Right ventricle myocardium superior (tissue), 1 donor: ENCODE measurements at regions not wholly inside any gene's neighbourhood (a gene's known extent, or its start where the extent isn't known, plus 50 kb on each side); places are given as distances from the start of the nearest gene placed in this dataset.
"Not testable (repeated sequence)": the region's sequence is repeated elsewhere in the genome, so short reads cannot be mapped to it uniquely, and the experiment has no call there.

Experiments
- ATAC-seq: fragments of 200-7000 bp; cut with Tn5 transposase; one replicate; pipeline ENCODE4 v1.9.1; 2020; ENCODE audit warnings: mild to moderate bottlenecking; ENCODE audit not compliant: poor library complexity
- DNase-seq: peaks from one replicate; pipeline ENCODE4 v3.0.0-alpha.2; 2020
- intact Hi-C: fragments of 100-400 bp; cut with DNase I; formaldehyde crosslinking; loops from one replicate; pipeline ENCODE4 v1.11.2; 2022
- donor health status: DM: no; HTN: yes; CAD: no; lungs with severe emphysema.

DNA sequence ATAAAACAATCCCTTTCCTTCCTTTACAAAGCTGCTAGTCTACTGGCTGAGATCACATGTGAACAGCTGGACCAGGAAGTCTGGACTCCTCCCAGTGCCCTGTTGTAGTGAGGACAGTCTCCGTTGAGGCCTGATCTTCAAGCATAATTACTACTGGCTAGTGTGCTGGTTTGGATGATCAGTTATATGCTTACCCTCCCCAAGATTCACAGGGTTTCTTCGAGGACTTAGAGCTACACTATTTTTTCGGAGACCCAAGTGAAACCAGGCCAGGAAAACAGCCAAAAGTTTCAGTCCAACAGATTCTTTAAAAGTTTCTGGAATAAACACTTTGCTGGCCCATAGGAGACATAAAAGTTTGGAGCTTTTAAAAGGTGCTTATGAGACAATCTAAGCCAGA, 194.9 kb upstream of the CDH11 start:
- intact Hi-C loops, result no loop called here
- ATAC-seq (no peak), DNase-seq (no peak)

DNA sequence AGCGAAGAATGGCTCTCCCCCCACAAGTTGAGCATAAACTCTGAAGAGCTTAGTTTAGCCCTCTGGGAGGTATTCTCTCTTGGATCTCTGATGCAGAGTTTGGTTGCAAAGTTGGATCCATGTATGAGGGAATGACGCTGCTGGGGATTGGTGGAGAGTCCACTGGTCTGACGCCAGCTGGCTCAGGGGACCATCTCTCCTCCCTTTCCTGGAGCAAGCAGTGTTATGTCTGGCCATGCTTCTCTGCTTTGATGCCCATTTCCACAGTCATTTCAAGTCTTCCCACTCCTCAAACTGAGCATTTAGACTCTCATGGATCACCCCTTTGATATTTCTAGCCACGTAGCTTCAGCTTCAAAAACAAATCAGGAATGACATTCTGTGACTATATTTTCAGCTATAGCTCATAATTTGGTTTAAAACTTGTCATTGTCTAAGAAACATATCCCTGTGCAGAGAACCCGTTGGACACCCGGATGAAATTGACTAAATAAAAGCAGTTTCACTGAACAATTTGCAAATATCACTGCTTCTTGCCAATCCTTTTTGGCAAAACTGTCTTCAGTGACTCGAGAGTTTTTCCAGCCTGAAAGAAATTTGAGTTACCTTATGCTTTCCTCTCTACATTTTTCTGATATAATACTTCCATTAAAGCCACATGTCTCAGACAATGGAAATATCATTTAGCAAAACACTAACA, 193.4 kb upstream of the CDH11 start:
- peak; percentile 86 for DNase-seq

DNA sequence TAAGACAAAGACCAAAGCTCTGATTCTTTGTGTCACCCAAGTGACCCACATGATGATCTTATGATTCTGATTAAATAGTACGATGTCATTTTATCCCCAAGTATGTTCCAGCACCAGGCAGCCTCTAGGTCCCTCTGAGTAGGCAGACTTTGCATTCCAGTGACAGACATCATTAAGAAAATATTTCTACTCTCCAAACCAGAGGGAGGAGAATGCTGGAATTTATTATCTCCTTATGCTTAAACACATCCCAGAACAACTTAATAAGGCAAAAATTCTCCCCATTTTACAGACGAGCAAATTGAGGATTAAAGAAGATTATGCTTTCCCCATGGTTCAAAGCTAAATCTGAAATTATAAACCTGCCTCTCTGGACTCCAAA, 192.8 kb upstream of the CDH11 start:
- intact Hi-C loops, result no loop called here
- ATAC-seq, result no peak

More for the DNA sequence above, 193.4 kb upstream of the CDH11 start:
- ATAC-seq, result peak; percentile 90
- intact Hi-C loops, result no loop called here

DNA sequence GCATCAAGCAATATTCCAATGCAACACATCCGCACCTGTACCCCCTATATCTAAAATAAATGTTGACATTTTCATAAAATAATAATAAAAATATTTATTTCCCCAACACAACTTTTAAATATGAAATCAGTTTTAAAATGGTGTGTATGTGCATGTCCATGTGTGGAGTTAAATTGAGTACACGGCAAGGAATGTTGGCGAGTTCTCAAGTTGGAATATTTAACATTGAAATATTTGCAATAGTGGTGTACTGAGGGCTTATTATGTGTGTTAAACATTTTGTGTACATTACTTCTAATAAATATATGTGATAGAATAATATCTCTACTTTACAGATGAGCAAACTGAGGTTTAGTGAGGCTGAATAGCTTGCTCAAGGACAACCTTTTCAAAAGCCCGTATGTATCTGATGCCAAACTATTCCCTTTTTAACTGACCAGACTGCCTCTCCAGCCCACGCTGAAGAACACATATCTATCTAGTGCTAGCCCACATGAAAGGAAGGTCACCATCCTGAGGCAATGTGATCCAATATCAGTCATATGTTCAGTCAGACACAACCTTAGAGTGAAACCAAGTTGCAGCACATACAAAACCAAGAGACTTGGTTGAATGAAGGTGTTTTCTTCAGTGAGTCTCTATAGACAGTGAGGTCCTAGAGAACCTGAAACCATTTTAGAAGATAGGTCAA, 192.2 kb upstream of the CDH11 start:
- DNase-seq, result no peak
- ATAC-seq, result no peak
- intact Hi-C loops, result no loop called here

More for the DNA sequence above, 192.8 kb upstream of the CDH11 start:
- no peak for DNase-seq

DNA sequence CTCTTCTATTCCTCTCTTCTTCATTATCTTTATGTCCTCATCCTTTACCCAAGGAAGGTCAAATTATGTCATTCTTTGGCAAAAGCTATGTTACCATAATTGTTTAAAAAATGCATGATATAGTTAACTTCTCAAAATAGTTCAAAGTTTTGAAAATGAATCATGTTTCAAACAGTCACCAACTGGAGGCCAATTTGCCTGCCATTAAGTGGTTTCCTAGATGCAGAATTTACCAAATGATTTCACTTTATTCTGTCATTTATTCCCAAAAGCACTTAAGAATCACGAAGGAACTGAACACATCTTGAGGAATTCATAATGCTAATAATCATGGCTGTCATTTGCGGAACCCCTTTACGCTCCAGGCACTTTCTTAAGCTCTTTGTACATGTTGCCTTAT, 190.9 kb upstream of the CDH11 start:
- no peak for DNase-seq
- no peak for ATAC-seq
- intact Hi-C loops, result no loop called here

DNA sequence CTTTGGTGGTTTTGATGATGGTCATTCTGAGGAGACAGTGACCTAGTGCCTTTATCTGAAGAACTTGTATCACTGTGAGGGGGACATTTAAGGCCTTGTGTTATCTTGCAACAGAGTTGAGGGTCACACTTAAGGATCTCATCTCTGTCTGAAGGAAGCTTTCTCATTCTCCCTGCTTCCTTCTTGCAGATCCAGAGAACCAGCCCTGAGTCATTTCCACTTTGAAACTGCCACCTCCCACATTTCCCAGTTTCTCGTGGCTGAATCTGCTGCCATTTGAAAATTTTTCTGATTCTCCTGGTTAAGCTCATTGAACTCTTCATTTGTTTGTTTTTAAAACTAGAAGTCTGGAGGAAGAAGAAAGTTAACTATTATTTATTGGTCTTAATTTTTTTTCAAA, 190.2 kb upstream of the CDH11 start:
- intact Hi-C loops, result no loop called here
- DNase-seq, result no peak
- no peak for ATAC-seq

DNA sequence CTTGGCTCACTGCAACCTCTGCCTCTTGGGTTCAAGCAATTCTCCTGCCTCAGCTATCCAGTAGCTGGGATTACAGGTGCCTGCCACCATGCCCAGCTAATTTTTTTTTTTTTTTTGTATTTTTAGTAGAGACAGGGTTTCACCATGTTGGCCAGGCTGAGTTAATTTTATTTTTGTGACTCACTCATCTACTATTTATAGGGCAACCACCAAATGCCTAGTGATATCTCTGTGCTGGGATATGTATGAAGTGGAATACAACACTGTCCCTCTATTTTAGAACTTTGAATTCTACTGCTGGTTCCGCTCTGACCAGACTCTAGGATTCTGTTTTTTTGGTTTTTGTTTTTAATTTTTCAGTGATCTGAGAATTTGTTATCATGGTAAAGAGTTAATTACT, 188.6 kb upstream of the CDH11 start:
- DNase-seq, intact Hi-C loops: not testable (repeated sequence)
- ATAC-seq, result peak; percentile 81

DNA sequence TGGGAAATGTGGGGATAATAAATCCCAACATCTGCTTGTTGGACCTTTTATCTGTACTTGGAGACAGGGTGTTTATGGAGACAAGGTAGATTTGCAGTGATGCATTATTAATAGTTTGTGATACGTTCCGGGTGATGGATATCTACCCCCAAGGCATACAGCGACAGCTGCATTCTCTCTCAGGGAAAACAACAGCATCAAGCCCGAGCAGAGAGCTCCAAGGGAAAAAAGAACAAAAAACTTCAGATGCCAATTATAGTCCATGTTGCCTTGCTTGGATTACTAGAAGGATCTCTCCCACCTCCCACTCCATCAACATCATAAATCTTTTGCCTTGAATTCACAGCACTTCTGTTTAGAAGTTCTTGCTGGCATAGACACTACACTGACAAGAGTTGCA, 187.5 kb upstream of the CDH11 start:
- DNase-seq (no peak), ATAC-seq (no peak)
- intact Hi-C loops, result no loop called here

DNA sequence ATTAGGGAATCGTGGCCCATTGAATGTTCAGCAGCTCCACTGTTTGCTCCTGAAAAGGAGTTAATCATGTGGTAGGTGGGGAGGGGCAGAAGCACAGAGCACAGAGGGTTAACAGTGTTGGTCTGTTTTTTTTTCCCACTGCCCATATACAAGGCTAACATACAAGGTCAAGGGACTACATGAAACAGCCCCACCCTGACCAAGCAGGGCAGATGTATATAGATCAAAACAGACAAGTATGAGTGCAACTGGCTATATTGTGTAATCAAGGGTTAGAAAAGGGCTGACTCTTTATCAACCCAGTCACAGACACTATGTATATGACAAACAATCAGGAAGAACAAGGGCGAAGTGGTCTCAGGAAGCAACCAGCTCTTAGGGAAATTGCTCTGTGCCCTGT, 186.6 kb upstream of the CDH11 start:
- DNase-seq (no peak), ATAC-seq (no peak)
- intact Hi-C loops, result no loop called here

DNA sequence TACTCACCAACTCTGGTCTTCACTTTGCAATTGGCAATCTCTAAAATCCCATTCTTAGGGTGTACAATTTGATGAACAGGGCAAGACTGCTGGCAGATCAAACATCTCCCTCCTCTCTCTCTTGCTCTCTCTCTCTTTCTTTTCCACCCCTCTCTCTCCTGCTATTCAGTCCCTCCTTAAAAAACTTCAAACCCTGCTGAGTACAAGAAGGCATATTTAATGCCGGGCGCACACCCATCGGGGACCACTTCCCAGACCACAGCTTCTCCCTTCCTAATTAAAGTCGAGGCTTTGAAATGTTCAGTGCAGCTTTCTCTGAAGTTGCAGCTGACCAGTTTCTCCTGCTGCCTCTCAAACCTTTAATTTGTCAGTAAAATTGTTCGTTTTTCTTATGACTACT, 185.4 kb upstream of the CDH11 start:
- ATAC-seq (no peak), DNase-seq (no peak)
- intact Hi-C loops, result no loop called here

DNA sequence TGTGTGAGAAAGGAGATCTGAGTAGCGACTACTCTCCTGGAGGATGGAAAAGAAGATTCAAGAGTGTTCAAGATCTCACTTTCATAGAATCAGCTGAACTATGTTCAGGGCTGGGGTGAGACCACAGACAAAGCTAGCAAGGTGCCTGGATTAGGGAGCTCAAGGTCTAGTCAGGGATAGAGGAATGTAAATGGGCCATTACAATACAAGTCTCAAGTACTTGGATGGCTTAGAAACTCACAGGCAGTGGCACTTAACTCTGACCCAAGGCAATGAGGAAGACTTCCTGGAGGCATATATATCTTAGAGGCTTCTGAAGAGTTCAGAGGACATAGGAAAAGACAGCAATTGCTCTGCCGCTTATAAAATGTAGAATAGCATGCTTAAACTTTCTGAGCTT, 184.9 kb upstream of the CDH11 start:
- ATAC-seq (no peak), DNase-seq (no peak)
- intact Hi-C loops, result no loop called here

DNA sequence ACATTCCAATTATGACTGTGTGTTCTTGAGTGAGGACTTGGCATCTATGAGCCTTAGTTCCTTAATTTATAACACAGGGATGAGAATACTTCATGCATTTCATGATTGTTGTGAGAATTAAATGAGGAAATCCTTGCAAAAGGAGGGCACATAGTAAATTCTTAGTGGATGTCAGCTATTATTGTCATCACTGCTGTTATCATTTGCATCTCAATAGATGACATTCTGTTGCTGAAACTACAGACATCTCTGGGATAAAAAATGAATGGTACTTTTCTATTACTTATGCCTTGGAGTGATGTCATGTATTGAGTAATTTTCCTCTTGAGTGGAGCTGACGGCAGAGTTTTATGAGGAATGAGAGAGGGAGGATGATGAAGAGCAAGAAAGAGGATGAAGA, 184.4 kb upstream of the CDH11 start:
- intact Hi-C loops, result no loop called here
- no peak for DNase-seq
- ATAC-seq, result no peak

DNA sequence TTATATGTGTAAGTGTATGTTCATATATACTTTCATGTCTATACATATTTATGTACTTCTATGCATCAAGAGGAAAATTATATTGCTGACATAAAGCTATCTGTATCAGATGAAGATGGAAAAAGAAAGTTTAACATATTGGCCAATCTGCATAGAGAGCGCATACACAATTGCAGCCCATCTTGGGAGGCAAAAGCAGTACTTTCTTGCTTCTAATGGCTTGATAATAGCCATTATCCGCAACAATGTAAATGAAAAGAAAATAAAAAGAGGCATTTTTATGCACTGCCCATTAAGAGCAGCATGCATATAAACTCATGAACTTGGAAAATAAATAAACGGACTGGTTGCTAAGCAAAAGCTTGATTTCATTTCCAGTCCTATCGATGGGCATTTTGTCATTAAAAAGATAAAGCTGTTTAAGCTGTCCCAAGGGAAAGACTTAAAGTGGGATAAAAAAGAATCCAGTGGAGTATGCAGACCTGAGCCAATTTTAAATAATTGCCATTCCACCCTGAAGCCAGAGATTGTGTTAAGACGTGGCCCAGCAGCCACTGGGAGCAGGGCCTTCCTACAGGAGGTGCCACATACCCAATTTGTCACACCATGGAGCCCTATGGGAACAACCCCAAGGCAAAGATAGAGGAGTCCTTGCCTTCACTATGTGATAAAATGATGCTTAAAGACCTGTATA, 183.6 kb upstream of the CDH11 start:
- DNase-seq, result no peak
- no peak for ATAC-seq
- intact Hi-C loops, result no loop called here

DNA sequence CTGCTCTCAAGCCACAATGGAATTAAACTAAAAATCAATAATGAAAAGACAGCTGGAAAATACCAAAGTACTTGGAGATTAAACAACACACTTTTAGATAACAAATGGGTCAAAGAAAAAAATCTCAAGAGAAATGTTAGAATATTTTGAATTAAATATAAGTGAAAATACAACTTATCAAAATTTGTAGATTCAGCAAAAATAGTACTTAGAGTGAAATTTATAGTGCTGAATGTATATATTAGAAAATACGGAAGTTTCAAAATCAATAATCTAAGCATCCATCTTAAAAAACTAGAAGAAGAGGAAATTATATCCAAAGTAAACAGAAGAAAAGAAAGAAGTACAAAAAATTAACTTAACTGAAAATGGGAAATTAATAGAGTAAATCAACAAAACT, 179.2 kb upstream of the CDH11 start:
- no peak for ATAC-seq
- intact Hi-C loops, result no loop called here
- DNase-seq, result no peak

DNA sequence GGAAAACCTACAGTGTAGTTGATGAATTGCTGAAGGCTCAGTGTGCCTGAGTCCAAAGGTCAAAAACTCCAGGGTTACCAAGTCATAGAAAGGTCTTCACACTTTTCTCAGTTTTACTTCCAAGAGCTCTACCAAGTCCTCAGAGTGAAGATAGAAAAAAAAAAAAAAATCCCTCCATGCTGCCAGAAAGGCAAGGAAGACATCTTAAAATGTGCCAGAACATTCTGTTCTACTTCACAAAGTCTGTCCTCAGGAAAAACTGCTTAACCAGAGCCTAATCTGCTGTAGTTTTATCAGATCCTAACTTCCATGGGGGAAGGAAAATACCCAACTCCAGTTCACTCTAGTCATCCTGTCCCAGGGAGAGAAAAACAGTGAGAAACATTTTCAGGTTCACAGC, 175.6 kb upstream of the CDH11 start:
- peak; percentile 25 for ATAC-seq
- DNase-seq, result no peak
- intact Hi-C loops, result no loop called here

DNA sequence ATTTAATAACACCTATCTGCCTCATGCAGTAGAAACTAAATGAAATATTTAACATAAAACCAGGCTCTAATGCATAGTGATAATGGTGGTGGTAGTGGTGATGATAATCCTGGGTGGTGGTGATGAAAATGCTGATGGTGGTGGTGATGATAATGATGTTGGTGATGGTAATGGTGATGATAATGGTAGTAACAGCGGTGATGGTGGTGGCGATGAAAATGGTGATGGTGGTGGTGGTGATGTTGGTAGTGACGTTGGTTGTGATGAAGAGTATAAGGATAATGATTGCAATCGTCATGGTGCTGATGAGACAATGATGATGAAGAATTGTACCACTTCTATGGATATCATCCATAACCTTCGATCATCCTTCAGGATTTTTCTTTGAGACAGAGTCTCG, 173.7 kb upstream of the CDH11 start:
- intact Hi-C loops, result no loop called here
- DNase-seq, result no peak
- no peak for ATAC-seq

DNA sequence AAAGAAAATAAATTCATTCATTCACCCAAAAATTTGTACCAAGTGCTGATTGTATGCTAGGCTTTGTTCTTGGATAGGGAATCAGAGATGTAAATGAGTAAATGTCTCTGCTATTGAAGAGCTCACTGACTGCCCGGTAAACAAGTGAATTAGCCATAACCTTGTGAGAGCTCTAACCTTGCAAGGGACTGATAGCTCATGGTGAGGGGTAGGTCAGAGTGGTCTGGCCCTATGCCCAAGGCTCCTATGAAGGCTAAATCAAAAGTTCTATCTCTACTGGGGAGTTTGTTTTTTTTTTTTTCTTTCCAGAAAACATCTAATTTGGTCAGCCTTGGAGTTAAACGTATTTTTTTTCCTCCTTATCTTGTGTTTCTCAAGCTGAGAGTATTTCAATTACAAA, 172.8 kb upstream of the CDH11 start:
- DNase-seq, result no peak
- no peak for ATAC-seq
- intact Hi-C loops, result no loop called here

DNA sequence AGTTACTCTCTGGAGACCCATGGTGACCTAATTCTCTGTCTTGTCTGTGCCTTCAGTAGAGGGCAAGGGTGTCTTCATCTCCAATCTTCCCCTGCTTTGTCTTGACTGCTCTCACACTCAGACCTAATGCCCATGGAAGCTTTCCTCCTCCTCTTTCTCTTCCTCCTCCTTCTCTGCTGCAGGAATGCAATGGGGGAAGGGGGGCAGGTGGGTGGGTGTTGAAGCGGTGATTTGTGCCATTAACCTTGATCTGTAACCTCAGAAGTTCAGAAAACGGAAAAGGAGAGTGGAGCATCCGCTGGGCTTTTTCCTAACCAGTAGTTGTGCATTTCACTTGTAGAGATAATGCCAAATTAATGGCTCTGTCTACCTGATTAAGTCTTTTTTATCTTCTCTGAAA, 172.3 kb upstream of the CDH11 start:
- intact Hi-C loops, result no loop called here
- ATAC-seq, result no peak

DNA sequence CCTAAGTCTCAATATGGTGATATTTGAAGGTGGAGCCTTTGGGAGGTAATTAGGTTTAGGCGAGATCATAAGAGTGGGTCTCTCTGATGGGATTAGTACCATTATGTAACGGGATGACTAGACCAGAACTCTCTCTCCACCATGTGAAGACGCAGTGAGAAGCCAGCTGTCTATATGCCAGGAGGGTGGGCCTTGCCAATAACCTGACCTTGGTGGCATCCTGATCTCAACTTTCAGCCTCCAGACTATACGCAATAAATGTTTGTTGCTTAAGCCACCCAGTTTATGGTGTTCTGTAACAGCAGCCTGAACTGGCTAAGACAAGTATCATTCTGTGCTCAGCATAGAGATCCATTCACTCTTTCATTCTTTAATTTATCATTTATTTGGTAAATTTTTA, 167.2 kb upstream of the CDH11 start:
- DNase-seq (no peak), ATAC-seq (peak; percentile 51)
- intact Hi-C loops, result no loop called here

More for the DNA sequence above, 172.3 kb upstream of the CDH11 start:
- DNase-seq, result no peak

DNA sequence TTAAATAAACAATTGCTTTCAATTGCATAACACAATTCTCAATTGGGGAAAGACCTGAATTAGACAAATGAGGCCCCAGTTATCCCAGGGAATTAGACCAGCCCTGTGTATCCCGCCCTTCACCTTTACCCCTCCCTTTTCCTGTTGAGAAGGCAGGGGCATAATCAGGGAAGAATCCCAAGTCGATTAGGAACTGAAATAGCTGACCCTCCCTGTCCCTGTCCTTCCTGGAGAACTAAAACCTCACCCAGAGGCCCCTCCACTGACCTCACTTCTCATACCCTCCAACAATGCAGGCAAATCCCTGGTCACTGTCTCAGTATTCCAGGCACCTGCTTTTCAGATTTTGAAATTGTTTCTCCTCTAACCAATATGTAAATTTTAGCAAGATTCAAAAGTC, 165.4 kb upstream of the CDH11 start:
- intact Hi-C loops, result no loop called here
- ATAC-seq, result no peak
- no peak for DNase-seq
